Endodermal cell (in vitro differentiated cells): ENCODE measurements at regions not wholly inside any gene's neighbourhood (a gene's known extent, or its start where the extent isn't known, plus 50 kb on each side); places are given as distances from the start of the nearest gene placed in this dataset.
"Not testable (repeated sequence)": the region's sequence is repeated elsewhere in the genome, so short reads cannot be mapped to it uniquely, and the experiment has no call there.

Source experiments
- DNase-seq: peaks from one replicate; pipeline ENCODE4 v3.0.0-alpha.2; 2017
- H3K27ac ChIP-seq: 2 replicates; pipeline ENCODE4 v1.5.1; 2013; ENCODE audit warnings: mild to moderate bottlenecking, low read depth, low read length, moderate library complexity
- H3K27me3 ChIP-seq: 2 replicates; pipeline ENCODE4 v1.6.1; 2013; ENCODE audit warnings: mild to moderate bottlenecking, low read length, moderate library complexity; ENCODE audit not compliant: insufficient read depth, control insufficient read depth, poor library complexity, severe bottlenecking
- H3K36me3 ChIP-seq: 2 replicates; pipeline ENCODE4 v1.7.0; 2013; ENCODE audit warnings: mild to moderate bottlenecking, low read length, moderate library complexity; ENCODE audit not compliant: control insufficient read depth, insufficient read depth
- H3K4me1 ChIP-seq: one replicate; pipeline ENCODE4 v1.7.0; 2013; ENCODE audit warnings: low read length; ENCODE audit not compliant: control insufficient read depth, insufficient read depth
- H3K4me3 ChIP-seq: 2 replicates; pipeline ENCODE4 v1.5.1; 2013; ENCODE audit warnings: mild to moderate bottlenecking, low read length, moderate library complexity
- H3K9ac ChIP-seq: 2 replicates; pipeline ENCODE4 v1.6.1; 2013; ENCODE audit warnings: mild to moderate bottlenecking, low read length, moderate library complexity; ENCODE audit not compliant: poor library complexity, severe bottlenecking; ENCODE audit errors: extremely low read depth
- H3K9me3 ChIP-seq: 2 replicates; pipeline ENCODE4 v1.6.1; 2013; ENCODE audit warnings: mild to moderate bottlenecking, low read length, moderate library complexity; ENCODE audit not compliant: control insufficient read depth
- H3K27ac Mint-ChIP-seq: 2 replicates; pipeline ENCODE4 v1.8.0; 2020; ENCODE audit warnings: mixed read lengths
- H3K27me3 Mint-ChIP-seq: 2 replicates; pipeline ENCODE4 v1.8.0; 2021; ENCODE audit warnings: mild to moderate bottlenecking, mixed read lengths; ENCODE audit not compliant: insufficient read depth
- H3K36me3 Mint-ChIP-seq: 2 replicates; pipeline ENCODE4 v1.8.0; 2020; ENCODE audit warnings: low read depth, mixed read lengths
- H3K4me1 Mint-ChIP-seq: 2 replicates; pipeline ENCODE4 v1.8.0; 2020; ENCODE audit warnings: mixed read lengths
- H3K4me3 Mint-ChIP-seq: 2 replicates; pipeline ENCODE4 v1.8.0; 2020; ENCODE audit warnings: mild to moderate bottlenecking, moderate library complexity, mixed read lengths
- H3K9me3 Mint-ChIP-seq: 2 replicates; pipeline ENCODE4 v1.8.0; 2020; ENCODE audit warnings: mild to moderate bottlenecking, mixed read lengths
- WGBS, 2 experiments: methylation state at CpG; one replicate each; pipeline versions ENCODE4 v1.1.5 to v1.1.7; 2013; ENCODE audit warnings: missing lambda C conversion rate in 2 of 2, mixed read lengths in 1 of 2; ENCODE audit not compliant: insufficient coverage in 1 of 2, insufficient read length in 1 of 2; 5-methylcytosine and 5-hydroxymethylcytosine counted together
- TF ChIP-seq, protein P1 (sequence below): fragments of 200-600 bp; sonication (generic); conservative IDR thresholded peaks from 2 replicates; pipeline ENCODE4 v1.5.0; 2021; ENCODE audit warnings: antibody characterized with exemption, mild to moderate bottlenecking

GRCh38 chr3:132981719-132982118 lies 56.5 kb upstream of the TMEM108 start:
- no peak for DNase-seq

DNA sequence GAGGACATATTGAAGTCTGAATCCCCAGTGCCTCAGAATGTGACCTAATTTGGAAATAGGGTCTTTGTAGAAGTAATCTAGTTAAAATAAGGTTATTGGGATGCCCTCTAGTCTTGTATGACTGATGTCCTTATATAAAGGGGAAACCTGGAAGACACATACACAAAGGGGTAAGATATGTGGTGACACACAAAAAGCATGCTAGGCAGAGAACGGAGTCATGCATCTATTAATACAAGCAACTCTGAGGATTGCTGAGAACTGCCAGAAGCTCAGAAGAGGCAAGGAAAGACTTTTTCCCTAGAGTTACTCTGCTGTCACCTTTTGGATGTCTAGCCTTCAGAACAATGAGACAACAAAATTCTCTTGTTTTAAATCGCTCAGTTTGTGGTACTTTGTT lies 58.1 kb upstream of the TMEM108 start:
- Histone ChIP-seq H3K9me3 (no peaks in the 10 kb centered on the region), H3K4me3 (no peak overlapping the region), H3K36me3 (no peaks in the 10 kb centered on the region), H3K4me1 (no peaks in the 10 kb centered on the region), H3K9ac (no peak overlapping the region), H3K27me3 (no peaks in the 10 kb centered on the region), H3K27ac (no peak overlapping the region)
- Mint-ChIP-seq H3K27ac (no peak overlapping the region), H3K9me3 (no peaks in the 10 kb centered on the region), H3K27me3 (no peaks in the 10 kb centered on the region), H3K4me1 (no peaks in the 10 kb centered on the region), H3K36me3 (no peaks in the 10 kb centered on the region), H3K4me3 (no peak overlapping the region)
- TF ChIP-seq, protein P1, sequence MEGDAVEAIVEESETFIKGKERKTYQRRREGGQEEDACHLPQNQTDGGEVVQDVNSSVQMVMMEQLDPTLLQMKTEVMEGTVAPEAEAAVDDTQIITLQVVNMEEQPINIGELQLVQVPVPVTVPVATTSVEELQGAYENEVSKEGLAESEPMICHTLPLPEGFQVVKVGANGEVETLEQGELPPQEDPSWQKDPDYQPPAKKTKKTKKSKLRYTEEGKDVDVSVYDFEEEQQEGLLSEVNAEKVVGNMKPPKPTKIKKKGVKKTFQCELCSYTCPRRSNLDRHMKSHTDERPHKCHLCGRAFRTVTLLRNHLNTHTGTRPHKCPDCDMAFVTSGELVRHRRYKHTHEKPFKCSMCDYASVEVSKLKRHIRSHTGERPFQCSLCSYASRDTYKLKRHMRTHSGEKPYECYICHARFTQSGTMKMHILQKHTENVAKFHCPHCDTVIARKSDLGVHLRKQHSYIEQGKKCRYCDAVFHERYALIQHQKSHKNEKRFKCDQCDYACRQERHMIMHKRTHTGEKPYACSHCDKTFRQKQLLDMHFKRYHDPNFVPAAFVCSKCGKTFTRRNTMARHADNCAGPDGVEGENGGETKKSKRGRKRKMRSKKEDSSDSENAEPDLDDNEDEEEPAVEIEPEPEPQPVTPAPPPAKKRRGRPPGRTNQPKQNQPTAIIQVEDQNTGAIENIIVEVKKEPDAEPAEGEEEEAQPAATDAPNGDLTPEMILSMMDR = no peak
- 84 to 89% methylated on average over 2 of the region's 2 CpGs for WGBS, 2 experiments
- no peak for DNase-seq

More at GRCh38 chr3:132981719-132982118, 56.5 kb upstream of the TMEM108 start:
- no peaks in the 10 kb centered on the region for H3K27me3 Mint-ChIP-seq
- TF ChIP-seq, protein P1 = peak; percentile 53
- no peaks in the 10 kb centered on the region for H3K36me3 ChIP-seq
- no peaks in the 10 kb centered on the region for H3K9me3 Mint-ChIP-seq
- no peak overlapping the region for H3K27ac Mint-ChIP-seq
- H3K36me3 Mint-ChIP-seq = no peaks in the 10 kb centered on the region
- WGBS, 2 experiments = 80 to 84% methylated on average over 1 of the region's 1 CpG
- no peak overlapping the region for H3K9ac ChIP-seq
- no peak overlapping the region for H3K27ac ChIP-seq
- no peaks in the 10 kb centered on the region for H3K4me1 ChIP-seq
- no peaks in the 10 kb centered on the region for H3K9me3 ChIP-seq
- no peaks in the 10 kb centered on the region for H3K27me3 ChIP-seq
- H3K4me1 Mint-ChIP-seq = no peaks in the 10 kb centered on the region
- H3K4me3 Mint-ChIP-seq = no peak overlapping the region
- H3K4me3 ChIP-seq = no peak overlapping the region

DNA sequence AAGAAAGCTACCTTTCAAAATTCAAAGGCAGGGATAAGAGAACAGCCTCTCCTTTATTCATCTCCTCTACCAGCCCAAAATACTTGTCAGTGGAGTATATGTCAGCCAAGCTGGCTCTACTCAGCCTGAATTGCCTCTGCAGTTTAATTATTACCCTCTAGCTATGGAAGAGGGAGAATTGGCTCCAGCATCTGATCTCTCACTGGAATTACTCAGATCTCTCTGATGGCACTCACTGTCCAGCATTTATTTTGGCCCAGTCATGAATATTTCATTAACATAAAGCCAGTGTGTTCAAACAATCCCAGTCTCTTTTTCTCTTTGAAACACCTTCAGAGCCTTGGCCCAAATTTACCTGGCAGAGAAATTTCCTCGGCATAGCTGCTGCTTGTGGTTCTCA lies 58.6 kb upstream of the TMEM108 start:
- H3K9me3 Mint-ChIP-seq = no peaks in the 10 kb centered on the region
- no peaks in the 10 kb centered on the region for H3K36me3 Mint-ChIP-seq
- H3K27ac Mint-ChIP-seq = no peak overlapping the region
- Histone ChIP-seq H3K4me3 (no peak overlapping the region), H3K36me3 (no peaks in the 10 kb centered on the region), H3K9me3 (no peaks in the 10 kb centered on the region), H3K27me3 (no peaks in the 10 kb centered on the region), H3K4me1 (no peaks in the 10 kb centered on the region), H3K27ac (no peak overlapping the region), H3K9ac (no peak overlapping the region)
- no peaks in the 10 kb centered on the region for H3K4me1 Mint-ChIP-seq
- no peak overlapping the region for H3K4me3 Mint-ChIP-seq
- H3K27me3 Mint-ChIP-seq = no peaks in the 10 kb centered on the region
- TF ChIP-seq, protein P1 = no peak
- DNase-seq = no peak
- 94 to 100% methylated on average over 1 of the region's 1 CpG for WGBS, 2 experiments

DNA sequence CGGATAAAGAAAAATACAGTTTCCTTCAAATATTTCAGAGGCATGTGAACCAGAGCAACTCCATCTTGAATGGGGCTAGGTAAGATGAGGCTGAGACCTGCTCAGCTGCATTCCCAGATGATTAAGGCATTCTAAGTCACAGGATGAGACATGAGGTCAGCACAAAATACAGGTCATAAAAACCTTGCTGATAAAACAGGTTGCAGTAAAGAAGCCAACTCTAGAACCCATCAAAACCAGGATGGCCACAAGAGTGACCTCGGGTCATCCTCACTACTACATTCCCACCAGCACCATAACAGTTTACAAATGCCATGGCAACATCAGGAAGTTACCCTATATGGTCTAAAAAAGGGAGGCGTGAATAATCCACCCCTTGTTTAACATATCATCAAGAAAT lies 59.2 kb upstream of the TMEM108 start:
- H3K27me3 Mint-ChIP-seq, H3K36me3 Mint-ChIP-seq, H3K4me1 ChIP-seq, H3K4me1 Mint-ChIP-seq, H3K4me3 Mint-ChIP-seq, H3K4me3 ChIP-seq, H3K27me3 ChIP-seq, H3K9me3 ChIP-seq, DNase-seq, H3K27ac Mint-ChIP-seq, H3K9me3 Mint-ChIP-seq, H3K36me3 ChIP-seq, H3K9ac ChIP-seq, H3K27ac ChIP-seq: not testable (repeated sequence)
- 83 to 100% methylated on average over 1 to 3 of the region's 3 CpGs for WGBS, 2 experiments
